Glomerular endothelial cell (primary cell): ENCODE measurements at regions not wholly inside any gene's neighbourhood (a gene's known extent, or its start where the extent isn't known, plus 50 kb on each side); places are given as distances from the start of the nearest gene placed in this dataset.
"Not testable (repeated sequence)": the region's sequence is repeated elsewhere in the genome, so short reads cannot be mapped to it uniquely, and the experiment has no call there.

ENCODE experiments used
- DNase-seq: peaks from one replicate; pipeline ENCODE4 v3.0.0-alpha.2; 2011; ENCODE audit warnings: low read depth, low spot score; ENCODE audit errors: extremely low read depth

DNA sequence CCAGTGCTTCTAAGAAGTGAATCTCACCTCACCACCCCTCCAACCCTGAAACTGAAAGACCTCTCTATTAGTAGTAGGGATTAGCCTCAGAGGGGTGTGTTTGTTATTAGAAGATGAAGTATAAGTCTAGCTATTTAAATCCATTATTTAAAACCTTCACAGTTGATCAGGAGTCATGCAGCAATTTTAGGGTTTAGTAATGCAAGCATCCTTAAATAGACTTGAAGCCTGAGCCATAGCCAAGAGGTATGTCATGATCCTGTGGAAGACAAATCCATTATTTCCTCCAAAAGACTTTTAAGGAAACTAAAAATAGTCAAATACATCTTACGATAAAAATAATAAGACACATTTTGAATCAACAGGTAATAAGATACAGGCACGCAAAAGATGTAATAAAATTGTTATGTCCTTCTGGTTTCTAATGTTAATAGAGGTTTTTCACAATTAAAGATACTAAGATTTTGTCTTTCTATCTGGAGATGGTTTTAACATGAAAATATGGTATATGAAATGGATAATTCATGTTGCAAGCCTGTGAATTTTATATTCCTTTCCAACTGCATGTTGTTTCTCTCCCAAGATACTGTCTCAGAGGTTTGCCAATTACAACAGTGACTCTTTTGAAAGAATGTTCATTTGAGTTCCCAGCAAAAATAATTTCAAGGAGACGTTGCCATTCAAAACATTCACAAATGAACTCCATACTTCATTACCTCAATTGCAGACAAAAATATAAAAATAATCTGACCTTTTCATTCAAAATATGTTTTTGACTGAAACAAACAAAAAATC, 68.0 kb downstream of the LUZP4 start:
- no peak for DNase-seq

DNA sequence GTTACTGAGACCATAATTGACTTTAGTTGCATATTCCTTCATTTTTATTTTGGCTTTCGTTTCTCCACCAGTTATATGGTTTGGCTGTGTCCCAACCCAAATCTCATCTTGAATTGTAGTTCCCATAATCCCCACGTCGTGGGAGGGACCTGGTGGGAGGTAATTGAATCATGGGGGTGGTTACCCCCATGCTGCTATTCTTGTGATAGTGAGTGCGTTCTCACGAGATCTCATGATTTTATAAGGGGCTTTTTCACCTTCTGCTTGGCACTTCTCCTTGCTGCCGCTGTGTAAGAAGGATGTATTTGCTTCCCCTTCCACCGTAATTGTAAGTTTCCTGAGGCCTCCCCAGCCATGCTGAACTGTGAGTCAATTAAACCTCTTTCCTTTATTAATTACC, 70.0 kb downstream of the LUZP4 start:
- DNase-seq, result not testable (repeated sequence)

DNA sequence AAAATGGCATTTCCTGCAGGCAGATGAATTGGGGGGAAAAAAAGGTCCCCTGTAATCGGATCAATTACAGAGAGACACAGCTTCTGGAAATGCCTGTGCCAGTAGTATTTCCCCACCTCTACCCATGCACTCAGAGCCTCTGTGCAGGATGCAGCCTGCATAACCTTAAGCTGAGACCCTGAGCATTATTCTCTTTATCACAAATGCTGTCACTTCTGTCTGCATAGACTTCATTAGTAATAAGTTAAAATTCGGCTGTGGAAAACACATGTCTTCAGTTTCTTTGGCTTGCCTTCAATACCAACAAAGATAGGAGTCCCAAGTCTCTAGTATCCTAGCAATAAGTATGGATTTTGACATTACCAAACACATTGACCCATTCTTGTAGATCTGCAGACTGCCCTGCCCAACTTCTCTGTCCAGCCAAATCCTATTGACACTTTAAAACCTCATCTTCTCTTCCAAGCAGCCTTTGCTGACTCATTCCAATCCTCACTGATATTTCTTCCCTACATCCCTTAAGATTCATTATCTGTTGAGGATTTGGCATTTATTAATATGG, 70.8 kb downstream of the LUZP4 start:
- no peak for DNase-seq

DNA sequence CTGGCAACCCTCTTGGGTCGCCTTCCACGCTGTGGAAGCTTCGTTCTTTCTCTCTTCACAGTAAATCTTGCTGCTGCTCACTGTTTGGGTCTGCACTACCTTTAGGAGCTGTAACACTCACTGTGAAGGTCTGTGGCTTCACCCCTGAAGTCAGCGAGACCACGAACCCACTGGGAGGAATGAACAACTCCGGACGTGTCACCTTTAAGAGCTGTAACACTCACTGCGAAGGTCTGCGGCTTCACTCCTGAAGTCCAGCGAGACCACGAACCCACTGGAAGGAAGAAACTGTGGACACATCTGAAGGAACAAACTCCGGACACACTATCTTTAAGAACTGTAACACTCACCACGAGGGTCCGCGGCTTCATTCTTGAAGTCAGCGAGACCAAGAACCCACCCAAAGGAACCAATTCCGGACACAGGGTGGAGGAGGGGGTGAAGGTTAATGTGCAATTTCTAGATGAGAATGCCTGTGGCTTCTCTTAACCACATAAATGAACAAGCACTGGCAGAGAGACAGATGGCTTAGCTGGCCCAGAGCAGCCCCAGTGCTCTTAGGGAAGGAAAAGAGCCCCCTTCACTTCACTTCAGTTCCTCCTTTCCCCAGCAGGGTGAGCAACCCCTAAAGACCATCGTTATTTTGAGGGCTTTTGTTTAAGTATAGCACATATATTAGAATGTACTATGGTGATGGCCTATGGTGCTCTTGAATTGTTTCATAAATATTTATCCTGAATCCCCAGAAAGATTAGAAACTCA, 73.0 kb downstream of the LUZP4 start:
- no peak for DNase-seq

DNA sequence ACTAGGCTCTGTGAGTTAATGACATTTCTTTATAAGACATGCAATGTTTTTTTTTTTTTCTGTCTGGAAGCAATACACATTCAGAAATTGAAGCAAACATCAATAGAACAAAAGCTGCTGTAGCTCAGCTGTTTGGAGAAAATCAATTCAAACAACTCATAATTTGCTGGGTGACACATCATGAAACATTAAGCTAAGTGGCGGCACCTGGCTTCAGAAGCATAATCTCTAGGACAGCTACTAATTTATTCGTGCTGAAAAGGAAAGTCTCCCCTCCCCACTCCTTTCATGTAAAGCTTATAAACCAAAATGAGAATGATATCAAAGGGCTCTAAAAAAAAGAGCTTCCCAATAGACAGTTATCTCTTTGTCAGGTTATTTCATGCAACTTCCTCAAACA, 73.9 kb downstream of the LUZP4 start:
- no peak for DNase-seq

DNA sequence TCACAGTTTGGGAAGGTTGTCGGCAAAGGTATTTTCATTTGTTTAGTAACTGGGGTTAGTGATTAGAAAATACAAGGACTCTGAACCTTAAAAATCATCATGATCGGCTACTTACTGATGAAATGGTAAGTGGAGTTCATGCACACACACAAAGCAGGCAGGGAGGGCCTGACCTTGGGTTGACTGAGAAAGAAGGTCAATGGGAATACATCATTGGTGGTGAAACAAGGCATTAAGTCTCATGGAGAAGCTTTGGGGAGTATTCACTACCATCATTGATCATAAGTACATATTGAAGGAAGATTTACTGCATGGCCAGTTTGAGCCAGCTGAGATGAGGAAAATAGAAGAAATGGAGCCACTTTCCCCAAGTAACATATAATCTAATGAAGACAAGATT, 74.4 kb downstream of the LUZP4 start:
- no peak for DNase-seq

DNA sequence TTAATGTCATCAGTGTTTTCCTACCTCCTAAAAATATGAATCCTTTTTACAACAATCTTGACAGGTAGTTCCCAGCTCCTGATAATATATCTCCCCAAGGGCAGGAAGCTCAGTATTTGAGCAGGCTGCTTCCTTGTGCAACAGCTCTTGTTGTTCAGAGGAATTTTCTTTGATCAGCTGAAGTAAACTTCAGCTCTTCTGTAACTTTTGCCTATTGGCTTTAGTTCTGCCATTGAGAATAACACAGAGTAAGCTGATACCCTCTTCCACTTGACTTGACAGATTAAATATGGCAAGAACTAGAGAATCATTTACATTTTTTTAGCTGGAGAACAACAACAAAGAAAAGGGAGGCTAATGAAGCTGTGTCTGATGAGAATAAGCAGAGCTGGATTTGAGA, 75.2 kb downstream of the LUZP4 start:
- DNase-seq, result no peak

DNA sequence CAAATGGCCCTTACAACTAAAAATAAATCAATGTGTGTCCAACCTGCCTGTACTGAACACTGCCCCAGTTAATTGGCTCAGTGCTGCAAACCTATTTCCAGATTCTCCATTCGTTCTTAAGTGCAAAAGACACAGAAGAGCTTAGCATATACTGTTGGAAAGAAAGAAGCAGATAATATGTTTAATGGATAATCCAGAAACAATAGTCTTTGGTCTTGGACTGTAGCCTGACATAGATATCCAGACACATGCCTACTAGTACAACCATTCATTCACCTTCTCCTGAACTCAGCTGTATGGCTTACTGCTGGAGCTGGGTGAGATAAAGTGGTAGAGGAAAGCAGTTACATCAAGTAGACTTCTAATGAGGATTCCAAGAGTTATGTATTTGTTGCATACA, 77.0 kb downstream of the LUZP4 start:
- DNase-seq, result no peak

DNA sequence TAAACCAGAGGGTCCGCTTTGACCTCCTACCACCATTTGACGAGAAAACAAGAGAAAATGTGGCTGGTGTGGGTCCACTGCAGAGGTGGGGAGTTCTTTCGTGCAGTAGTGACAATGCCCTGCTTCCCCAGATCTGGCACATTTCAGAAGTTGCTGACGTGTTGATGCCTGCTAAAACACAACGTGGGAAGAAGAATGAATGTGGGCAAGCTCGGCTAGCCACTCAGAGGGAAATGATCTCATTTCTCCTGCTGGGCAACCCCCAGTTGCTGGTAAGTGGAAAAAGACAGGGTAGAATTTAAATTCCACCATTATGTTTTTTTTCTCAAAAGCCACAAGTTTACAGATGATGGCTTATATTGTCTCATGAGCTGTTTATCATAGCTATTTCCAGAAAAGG, 77.9 kb downstream of the LUZP4 start:
- DNase-seq, result no peak

DNA sequence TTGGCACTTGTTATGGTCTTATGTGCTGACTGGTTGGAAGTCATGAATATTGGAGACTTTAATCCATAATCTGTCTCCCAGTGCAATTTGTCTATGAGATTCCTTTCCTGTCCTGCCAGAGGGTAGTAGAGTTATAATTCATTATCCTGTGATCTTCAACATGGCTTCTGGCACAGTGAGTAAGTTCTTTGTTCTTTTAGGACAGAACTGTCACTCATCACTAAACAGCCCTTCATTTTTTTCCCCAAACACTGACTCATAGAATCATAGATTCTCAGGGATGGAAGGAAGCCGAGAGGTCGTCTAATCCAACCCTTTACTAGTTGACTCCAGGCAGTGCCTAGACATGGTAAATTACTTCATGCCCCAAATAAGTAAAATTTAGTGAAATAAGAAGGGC, 78.4 kb downstream of the LUZP4 start:
- DNase-seq, result no peak

DNA sequence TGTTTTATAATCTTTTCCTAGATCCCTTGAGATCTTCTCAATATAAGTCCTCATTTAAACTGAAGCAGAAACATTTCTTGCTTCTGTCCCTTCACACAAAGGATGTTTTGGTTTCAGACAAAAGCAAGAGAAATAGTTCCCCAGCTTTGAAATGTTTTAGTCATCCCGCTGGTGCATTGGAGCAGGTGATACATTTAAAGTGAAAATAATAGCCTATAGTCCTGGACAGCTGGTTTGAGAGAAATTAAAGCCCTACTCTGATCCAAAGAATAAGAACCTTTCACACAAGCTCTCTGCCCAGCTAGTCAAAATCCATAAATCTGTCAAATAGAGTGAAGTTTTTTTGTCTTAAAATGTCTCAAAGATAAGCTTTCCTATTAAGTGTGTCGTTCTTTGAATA, 79.4 kb downstream of the LUZP4 start:
- DNase-seq, result no peak

DNA sequence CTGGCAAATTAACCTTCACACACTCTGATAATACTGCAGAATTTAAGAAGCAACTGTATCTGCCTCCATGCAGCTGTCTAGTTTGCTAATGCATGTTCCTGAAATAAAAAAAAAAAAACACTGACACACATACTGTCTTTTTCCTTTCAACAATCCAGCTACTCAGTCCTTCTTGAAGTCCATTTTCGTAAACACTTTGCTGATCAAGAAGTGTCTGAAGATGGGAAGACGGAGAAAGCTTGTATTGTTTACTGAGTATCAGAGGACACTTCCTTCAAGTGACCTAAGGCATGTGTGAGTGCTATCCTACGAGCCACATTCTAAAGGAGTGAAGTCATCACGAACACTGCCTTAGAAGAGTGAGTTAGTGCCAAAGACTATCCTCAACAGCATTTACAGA, 82.6 kb downstream of the LUZP4 start:
- DNase-seq, result peak; percentile 33

DNA sequence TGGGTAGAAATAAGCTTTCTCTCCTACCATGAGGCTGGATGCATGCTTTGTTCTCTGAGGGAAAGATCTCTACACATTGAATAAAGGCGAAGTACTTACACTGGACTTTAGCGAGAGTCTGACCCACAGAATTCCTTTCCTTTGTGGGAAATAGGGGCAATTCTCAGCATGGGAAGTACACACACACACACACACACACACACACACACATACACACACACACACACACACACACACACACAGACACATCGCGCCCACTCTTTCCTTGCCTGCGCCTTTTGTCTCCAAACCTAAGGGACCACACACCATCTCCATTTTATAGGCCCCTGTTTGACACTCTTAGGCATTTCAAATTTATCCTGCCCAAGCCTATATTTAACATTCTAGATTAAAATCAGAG, 83.8 kb downstream of the LUZP4 start:
- no peak for DNase-seq

DNA sequence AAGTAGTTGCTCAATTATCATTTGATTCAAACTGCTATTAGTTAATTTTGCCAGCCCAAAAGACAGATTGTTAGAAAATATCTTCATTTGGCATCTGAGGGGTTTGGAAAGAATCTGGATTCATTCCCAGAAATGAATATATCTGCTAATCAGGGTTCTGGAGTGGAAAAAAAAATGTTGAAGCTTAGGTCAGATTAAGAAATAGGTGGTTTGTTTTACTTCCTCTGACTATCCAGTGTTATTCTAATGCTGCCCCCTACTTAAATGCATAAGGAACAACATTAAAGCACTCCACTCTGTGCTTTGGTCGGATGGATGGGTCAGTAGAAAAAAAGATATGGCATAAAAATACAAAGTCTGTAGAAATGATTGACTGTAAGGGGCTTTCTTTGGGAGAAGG, 89.0 kb downstream of the LUZP4 start:
- no peak for DNase-seq

DNA sequence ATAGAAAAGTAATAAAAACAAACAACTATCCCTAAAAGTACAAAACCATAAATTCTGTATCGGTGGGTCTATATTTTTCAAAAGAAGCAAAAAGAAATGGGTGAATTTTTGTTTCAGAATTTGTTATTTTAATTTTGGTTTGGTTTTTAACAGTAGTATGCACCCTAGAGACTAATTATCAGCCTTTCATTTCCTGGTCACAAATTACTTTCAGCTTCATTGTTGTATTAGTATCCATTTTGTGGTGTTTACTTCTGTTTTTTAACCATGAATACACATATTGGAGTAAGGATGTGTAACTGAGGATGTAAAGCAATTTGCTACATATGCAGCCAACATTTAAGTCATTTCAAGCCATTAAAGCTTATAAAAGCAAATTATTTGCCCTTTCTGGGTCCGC, 97.8 kb downstream of the LUZP4 start:
- DNase-seq, result no peak

DNA sequence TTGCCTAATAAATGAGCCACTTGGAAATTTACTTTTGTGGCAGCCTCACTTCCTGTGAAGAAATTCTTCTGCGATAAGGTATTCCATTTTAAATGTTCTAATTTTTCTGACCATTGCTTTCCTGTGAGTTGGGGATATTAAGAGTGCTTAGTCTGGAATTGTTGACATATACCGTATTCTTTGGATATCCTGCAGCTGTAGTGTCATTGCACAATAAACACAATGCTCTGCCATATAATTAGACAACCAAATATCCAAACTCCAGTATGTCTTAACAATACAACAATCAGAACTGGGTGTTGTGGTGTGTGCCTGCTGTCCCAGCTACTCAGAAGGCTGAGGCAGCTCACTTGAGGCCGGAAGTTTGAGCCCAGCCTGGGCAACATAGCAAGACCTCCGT, 99.4 kb downstream of the LUZP4 start:
- no peak for DNase-seq

DNA sequence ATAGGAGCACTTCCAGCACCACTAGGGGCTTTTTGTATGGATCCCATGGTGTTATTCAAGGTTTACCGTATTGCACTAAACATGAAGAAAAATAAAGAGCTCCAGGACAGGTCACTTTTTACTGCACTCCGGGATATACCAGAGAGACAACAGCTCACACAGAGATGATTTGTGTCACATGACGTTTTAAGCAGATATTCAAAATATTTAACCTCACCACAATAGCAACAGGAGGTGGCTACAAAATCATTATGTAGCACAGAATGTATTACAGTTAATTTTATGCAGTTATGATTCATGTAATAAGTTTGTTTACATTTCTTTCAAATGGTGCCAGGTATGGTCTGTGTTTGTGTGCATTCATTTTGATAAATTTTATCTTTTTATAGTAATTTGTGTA, 100.6 kb downstream of the LUZP4 start:
- no peak for DNase-seq

DNA sequence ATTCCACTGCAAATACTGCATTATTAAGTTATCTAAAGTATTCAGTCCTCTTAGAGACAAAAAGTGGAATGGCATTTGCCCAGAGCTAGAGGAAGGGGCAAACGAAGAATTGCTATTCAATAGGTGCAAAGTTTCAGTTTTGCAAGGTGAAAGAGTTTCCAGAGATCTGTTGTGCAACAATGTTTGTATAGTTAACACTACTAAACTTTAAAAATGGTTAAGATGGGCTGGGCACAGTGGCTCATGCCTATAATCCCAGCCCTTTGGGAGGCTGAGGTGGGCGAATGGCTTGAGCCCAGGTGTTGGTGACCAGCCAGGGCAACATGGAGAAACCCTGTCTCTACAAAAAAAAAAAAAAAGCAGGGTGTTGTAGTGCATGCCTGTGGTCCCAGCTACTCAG, 102.5 kb downstream of the LUZP4 start:
- no peak for DNase-seq

DNA sequence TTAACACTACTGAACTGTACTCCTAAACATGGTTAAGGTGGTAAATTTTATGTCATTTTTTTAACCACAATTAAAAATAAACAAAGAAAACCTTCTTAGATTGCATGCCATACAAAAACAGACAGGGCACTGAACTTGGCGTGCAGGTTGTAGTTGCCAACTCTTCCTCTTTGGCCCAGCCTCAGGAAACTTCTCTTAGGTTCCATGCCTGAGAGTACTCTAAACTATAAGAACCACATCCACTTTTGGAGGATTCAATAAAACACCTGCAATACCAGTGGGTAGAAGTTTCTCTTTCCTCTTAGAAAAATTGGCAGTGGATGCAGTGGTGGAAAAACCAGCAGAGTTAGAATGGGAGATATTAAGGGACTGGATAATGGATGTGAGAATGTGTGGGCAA, 103.4 kb downstream of the LUZP4 start:
- no peak for DNase-seq

DNA sequence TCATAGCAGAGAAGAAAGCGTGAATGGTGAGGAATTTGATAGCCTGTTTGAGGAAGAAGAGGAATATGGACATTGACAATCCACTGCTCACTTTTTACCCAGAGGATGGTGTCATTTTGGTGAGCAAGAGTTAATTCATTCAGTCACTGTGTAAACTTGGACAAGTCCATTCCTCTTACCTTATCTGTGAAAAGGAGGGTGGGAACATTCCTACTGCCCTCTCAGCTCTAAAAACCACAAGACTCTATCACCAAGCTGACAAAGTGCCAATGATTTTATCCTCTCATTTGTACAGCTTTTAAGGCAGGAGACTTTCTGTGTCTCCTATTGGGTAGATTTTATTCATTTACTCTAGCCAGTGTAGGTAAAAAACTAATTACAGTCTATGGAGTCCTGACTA, 103.8 kb downstream of the LUZP4 start:
- no peak for DNase-seq

DNA sequence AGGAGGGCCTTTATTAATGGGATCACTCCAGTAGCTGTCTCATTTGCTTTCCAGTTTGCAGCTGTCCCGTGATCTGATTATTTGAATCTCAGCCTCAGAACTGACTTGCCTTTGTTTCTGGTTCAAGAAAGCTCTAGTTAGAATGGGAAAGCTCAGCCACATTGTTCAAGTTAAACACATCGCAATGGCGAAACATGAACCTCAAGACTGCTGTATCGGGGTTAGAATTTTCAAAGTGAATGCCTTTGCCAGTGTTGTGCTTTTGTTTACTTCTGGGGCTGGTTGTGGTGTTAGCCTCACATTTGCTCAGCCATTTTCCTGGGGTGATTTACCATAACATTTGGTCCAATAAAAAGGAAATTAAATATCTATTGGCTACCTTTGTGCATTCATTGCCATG, 105.3 kb downstream of the LUZP4 start:
- not testable (repeated sequence) for DNase-seq

DNA sequence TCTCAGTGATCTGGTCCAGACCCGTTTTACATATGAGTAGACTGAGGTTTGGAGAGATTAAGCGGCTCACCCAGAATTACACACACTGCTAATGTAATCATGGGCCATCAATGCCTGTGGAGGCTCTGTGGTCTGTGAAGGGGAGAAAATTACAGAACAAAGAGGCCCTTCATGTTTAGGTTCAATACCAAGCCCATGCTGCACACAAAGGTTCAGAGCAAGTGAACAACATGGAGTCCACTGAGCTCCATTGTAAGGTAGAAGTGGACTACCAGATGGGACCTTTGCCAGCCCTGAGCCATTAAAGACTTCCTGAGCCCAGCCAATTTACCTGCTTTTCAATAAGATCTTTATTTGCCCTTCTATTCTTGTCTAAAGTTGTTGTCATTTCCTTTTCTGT, 109.8 kb downstream of the LUZP4 start:
- DNase-seq, result no peak
